ENCODE measurements at regions not wholly inside any gene's neighbourhood (a gene's known extent, or its start where the extent isn't known, plus 50 kb on each side); places are given as distances from the start of the nearest gene placed in this dataset.

- no peak for TF ChIP-seq CTCF (conservative IDR thresholded peaks at IDR 0.05)
- H3K27ac Mint-ChIP-seq, result no peak overlapping the region
- H3K4me1 Mint-ChIP-seq (ENCODE audit: unreplicated experiment), result no peaks in the 10 kb centered on the region
- no peaks in the 10 kb centered on the region for H3K36me3 Mint-ChIP-seq
- no peak for DNase-seq (ENCODE audit: extremely low spot score, unreplicated experiment)
- peaks cover 28% of the 10 kb centered on the region for H3K27me3 Mint-ChIP-seq
- peaks cover 6% of the 10 kb centered on the region for H3K9me3 Mint-ChIP-seq
- H3K4me3 Mint-ChIP-seq, result no peak overlapping the region
These were observed 331.5 kb downstream of the PRDM2 start for GRCh38 chr1:14031461-14031860.

- peaks cover 6% of the 10 kb centered on the region for H3K9me3 Mint-ChIP-seq
- no peak for DNase-seq (ENCODE audit: extremely low spot score, unreplicated experiment)
- TF ChIP-seq CTCF (conservative IDR thresholded peaks at IDR 0.05), result no peak
- H3K27me3 Mint-ChIP-seq, result peaks cover 17% of the 10 kb centered on the region
- H3K4me1 Mint-ChIP-seq (ENCODE audit: unreplicated experiment), result no peaks in the 10 kb centered on the region
- H3K27ac Mint-ChIP-seq, result no peak overlapping the region
- no peak overlapping the region for H3K4me3 Mint-ChIP-seq
- H3K36me3 Mint-ChIP-seq, result no peaks in the 10 kb centered on the region
These were observed 334.5 kb downstream of the PRDM2 start for GRCh38 chr1:14034506-14034905.

GRCh38 chr1:14037101-14037847, 337.3 kb downstream of the PRDM2 start:
- Mint-ChIP-seq H3K36me3 (no peaks in the 10 kb centered on the region), H3K4me1 (ENCODE audit: unreplicated experiment) (no peaks in the 10 kb centered on the region), H3K4me3 (no peak overlapping the region), H3K27me3 (peaks cover 13% of the 10 kb centered on the region), H3K27ac (no peak overlapping the region), H3K9me3 (peaks cover 6% of the 10 kb centered on the region)
- DNase-seq (ENCODE audit: extremely low spot score, unreplicated experiment), result no peak
- TF ChIP-seq CTCF (conservative IDR thresholded peaks at IDR 0.05), result no peak

- DNase-seq (ENCODE audit: extremely low spot score, unreplicated experiment), result no peak
- Mint-ChIP-seq H3K36me3 (no peaks in the 10 kb centered on the region), H3K27me3 (peaks cover 6% of the 10 kb centered on the region), H3K27ac (no peak overlapping the region), H3K4me1 (ENCODE audit: unreplicated experiment) (no peaks in the 10 kb centered on the region), H3K4me3 (no peak overlapping the region), H3K9me3 (no peaks in the 10 kb centered on the region)
- no peak for TF ChIP-seq CTCF (conservative IDR thresholded peaks at IDR 0.05)
These were observed 339.8 kb downstream of the PRDM2 start for GRCh38 chr1:14039582-14040430.

- H3K4me3 Mint-ChIP-seq, result no peak overlapping the region
- no peak for TF ChIP-seq CTCF (conservative IDR thresholded peaks at IDR 0.05)
- DNase-seq (ENCODE audit: extremely low spot score, unreplicated experiment), result no peak
- H3K4me1 Mint-ChIP-seq (ENCODE audit: unreplicated experiment), result no peaks in the 10 kb centered on the region
- peaks cover 7% of the 10 kb centered on the region for H3K27me3 Mint-ChIP-seq
- H3K9me3 Mint-ChIP-seq, result no peaks in the 10 kb centered on the region
- no peaks in the 10 kb centered on the region for H3K36me3 Mint-ChIP-seq
- no peak overlapping the region for H3K27ac Mint-ChIP-seq
These were observed 350.0 kb downstream of the PRDM2 start for GRCh38 chr1:14049965-14050364.

All from type B pancreatic cell (in vitro differentiated cells).